SIG-M5 (cell line): ENCODE measurements at regions not wholly inside any gene's neighbourhood (a gene's known extent, or its start where the extent isn't known, plus 50 kb on each side); places are given as distances from the start of the nearest gene placed in this dataset.
"Not testable (repeated sequence)": the region's sequence is repeated elsewhere in the genome, so short reads cannot be mapped to it uniquely, and the experiment has no call there.

Experiments
- DNase-seq: peaks from one replicate; lab custom pipeline; 2025; lab: John Stamatoyannopoulos, UW

GRCh38 chr3:115204475-115204874, 57.4 kb upstream of the ZBTB20 start:
- no peak for DNase-seq

DNA sequence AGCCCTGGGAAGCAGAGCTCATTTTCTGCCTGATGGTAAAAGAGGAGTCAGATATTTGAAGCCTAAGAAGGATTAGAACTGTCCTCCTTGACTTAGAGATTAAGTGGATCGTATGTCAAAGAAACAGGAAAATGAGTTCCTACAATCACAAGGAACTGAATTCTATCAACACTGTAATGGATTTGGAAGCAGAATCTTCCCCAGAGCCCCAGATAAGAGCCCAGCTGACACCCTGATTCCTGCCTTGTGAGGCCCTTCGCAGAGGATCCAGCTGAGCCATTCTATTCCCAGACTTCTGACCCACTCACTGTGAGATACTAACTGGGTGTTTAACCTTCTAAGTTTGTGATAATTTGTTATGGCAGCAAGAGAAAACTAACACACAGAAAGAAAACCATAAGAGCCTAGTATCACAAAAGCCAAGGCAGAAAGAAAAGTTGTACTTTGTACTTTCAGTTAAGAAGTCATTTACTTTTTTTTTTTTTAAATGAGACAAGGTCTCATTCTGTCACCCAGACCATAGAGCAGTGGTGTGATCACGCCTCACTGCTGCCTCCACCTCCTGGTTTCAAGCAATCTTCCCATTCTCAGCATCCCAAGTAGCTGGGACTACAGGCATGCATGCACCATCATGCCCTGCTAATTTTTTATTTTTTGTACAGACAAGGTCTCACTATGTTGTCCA, 61.1 kb upstream of the ZBTB20 start:
- no peak for DNase-seq

- no peak for DNase-seq
Observed at GRCh38 chr3:115211810-115212492, 64.9 kb upstream of the ZBTB20 start.

DNA sequence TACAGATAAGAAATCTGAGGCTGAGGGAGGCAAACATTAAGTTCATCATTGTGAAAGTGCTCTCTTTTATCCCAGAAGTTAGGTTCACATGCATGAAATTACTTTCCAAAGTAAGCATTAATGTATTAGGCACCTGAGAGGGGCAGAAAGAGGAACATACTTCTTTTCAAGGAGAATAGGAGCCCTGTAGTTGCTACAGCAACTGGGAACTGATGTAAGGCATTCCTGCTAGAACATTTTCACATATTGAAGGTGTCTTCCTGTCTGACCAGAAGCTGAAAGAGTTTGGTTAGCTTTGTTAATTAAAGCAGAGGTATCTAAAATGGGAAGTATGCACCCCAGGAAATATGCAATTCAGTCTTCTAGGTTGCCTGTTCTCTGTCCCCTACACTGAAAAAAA, 65.5 kb upstream of the ZBTB20 start:
- no peak for DNase-seq

DNA sequence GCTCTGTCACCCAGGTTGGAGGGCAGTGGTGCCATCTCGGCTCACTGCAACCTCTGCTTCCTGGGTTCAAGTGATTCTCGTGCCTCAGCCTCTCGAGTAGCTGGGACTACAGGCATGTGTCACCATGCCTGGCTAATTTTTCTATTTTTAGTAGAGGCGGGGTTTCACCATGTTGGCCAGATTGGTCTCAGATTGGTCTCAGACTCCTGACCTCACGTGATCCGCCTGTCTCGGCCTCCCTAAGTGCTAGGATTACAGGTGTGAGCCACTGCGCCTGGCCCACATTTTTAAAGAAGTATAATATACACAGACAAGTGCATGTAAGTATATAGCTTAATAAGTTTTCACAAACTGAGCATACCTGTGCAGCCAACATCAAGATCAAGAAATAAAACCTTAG, 66.0 kb upstream of the ZBTB20 start:
- DNase-seq = not testable (repeated sequence)

DNA sequence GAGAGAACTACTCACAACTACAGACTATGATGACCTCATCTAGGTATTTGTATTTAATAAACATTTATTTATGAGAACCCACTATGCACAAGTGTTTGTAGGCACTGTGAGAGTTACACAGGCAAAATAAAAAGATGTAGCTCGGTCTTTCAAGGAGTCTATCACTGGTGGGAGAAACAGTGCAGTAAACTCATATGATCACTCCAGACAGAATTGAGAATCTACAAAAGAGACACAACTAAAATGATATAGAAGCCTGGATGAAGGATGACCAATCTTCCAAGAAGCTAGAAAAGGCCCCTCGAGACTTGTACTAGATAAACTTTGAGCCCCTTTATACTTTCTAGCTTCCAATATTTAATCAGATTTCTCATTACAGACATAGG, 70.2 kb upstream of the ZBTB20 start:
- no peak for DNase-seq

DNA sequence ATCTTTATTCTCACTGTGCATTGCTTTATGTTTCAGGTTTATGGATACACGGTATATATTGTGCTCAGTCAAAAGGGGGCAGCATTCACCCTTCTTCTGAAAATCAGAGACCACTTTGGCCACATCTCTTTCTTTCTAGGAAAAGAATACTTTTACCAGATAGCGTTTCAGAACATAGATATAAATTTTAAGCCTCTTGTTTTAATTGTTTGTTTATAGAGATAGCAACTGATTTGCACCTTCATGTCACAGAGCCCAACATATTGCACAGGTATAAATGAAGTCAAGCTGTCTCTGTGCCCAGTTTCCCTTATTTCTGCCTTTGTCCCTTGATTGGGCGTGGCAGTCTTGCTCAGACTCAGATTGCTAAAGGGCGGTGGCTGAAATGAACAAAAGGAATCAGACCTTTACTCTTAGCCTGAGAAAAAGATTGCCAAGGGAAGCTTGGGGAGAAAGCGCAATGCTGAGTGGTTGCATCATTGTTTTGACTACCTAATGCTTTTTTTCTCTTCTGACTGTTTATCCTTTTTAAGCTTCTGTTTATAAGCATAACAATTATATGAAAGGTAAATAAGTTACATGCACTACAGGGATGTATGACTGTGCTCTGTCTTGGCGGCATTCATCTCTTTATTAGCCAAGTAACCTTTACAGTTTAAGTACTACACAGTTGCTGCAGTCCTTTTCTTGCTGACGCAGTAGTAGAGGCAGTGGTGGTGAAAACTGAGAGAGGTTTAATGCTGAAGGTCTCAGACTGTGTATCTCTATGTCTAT, 70.8 kb upstream of the ZBTB20 start:
- DNase-seq = no peak

- DNase-seq = no peak
Observed at GRCh38 chr3:115218859-115219258, 71.8 kb upstream of the ZBTB20 start.

GRCh38 chr3:115224687-115225086, 77.6 kb upstream of the ZBTB20 start:
- DNase-seq = no peak

GRCh38 chr3:115226844-115227445, 79.9 kb upstream of the ZBTB20 start:
- no peak for DNase-seq

GRCh38 chr3:115227461-115227860, 80.4 kb upstream of the ZBTB20 start:
- no peak for DNase-seq

DNA sequence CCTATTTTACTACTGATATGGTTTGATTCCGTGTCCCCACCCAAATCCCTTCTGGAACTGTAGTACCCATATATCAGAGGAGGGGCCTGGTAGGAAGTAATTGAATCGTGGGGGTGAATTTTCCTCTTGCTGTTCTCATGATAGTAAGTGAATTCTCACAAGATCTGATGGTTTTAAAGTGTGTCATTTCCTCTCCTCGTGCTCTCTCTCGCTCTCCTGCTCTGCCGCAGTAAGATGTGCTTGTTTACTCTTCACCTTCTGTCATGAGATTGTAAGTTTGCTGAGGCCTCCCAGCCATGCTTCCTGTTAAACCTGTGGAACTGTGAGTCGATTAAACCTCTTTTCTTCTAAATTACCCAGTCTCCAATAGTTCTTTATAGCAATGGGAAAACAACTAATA, 81.2 kb upstream of the ZBTB20 start:
- no peak for DNase-seq

DNA sequence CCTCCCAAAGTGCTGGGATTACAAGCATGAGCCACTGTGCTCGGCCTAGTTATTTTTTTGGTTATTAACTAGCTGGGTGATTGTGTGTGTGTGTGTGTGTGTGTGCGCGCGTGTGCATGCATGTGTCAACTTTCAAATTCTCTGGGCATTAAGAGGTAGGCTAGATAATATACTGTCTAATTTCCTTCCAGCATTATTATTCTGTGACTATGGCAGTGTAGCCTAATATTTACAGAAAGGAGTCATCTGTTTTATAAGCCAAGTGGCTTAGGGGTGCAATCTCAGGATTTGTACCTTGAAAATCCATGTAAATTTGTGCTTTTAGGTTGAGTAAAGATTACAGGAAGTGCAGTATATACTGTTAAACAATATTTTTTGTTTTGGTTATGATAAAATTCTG, 85.1 kb upstream of the ZBTB20 start:
- no peak for DNase-seq

DNA sequence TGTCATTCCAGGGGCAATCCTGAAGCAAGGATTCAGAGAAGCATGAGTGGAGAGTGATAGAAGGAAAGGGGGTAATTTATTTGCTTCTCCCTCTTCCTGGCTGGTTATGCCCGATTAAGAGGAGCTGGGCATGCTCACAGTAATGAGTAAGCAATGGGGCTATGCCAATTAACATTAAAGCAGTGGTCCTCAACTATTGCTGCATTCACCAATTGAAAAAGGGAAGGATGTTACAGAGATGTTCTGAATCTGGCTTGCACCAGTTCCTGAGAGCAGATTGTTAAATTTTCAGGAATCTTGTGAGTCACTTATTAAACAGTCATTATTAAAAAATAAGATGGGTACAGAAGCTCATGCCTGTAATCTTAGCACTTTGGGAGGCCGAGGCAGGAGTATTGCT, 85.9 kb upstream of the ZBTB20 start:
- DNase-seq = no peak

DNA sequence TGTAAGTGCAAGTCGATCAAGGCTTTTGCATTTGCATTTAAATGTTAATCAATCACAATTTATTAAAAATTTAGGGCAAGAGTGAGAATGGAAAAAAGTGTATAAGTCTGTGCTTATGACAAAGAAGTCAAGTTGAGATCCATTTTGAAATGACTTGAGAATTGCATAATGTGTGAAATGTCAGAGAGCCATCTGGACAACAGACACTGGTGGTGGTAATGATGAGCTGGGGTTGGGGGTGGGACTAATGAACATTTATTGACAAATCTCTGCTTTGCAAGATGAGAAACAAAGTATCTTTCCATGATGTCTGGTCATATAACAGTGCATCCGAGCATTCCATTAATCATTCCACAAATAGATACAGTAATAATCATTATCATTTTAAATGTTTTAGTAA, 89.4 kb upstream of the ZBTB20 start:
- DNase-seq = no peak

GRCh38 chr3:115239717-115240116, 92.6 kb upstream of the ZBTB20 start:
- no peak for DNase-seq

DNA sequence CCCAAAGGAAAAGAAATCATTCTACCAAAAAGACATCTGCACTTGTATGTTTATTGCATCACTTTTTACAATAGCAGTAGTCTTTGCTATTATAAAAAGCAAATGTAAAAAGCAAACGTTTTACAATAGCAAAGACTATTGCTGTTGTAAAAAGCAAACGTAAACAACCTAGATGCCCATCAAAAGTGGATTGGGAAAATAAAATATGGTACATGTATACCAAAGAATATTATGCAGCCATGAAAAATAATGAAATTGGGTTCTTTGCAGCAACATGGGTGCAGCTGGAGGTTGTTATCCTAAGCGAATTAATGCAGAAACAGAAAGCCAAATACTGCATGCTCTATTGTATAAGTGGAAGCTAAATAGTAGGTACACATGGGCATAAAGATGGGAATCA, 97.3 kb upstream of the ZBTB20 start:
- DNase-seq = no peak

DNA sequence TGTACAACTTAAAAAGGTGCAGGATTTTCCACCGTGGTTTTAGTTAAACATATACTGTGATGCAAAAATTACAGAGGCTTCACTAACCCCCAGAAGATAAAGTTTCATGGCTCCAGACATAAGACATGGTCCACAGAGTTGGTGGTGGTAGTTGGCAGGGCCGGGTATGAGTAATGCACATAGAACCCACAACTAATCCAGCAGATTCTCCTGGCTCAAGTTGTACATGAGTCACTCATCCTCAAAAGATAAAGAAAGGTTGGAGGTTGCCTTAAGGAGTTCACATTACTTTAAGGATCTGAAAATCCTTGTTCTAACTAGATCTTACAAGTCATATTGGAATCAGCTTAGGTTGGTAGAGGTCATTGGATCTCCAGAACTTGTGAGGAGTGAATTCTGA, 98.3 kb upstream of the ZBTB20 start:
- no peak for DNase-seq

GRCh38 chr3:115245899-115246298, 98.8 kb upstream of the ZBTB20 start:
- no peak for DNase-seq

- DNase-seq = no peak
Observed at GRCh38 chr3:115246461-115247020, 99.5 kb upstream of the ZBTB20 start.

DNA sequence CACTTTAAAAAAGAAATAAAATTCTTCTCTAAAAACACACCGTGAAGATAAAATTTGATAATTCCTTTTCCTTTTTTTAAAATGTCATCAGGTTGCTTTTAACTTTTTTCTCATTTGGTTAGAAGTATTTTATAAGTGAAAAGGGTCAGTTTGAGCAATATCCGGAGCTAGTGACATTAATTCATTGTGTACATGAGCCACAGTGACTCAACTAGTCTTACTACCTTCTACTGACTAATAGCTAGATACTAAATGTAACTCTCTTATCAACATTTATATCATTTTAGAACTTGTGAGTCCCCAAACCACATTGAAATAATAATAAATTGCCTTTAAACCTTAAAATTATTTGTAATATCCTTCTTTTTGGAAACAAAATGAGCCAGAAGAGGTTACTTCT, 101.2 kb upstream of the ZBTB20 start:
- DNase-seq = no peak

DNA sequence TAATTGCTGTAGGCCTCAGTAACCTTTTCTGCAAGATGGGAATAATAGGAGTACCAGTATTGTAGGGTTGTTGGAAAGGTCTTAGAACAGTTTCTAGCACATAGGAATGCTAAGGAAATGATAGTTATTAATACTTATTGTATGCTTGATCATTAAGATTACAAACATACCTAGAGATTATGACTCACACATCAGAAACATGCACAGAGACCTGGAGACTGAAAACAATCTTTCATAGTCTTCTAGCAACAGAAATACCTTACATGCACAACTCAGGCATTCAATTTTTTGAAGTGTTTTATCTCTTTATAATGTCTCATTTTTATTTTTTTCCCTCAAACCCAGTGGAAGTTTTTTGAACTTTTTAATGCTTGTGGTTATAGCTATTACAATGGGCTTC, 104.4 kb upstream of the ZBTB20 start:
- DNase-seq = no peak

DNA sequence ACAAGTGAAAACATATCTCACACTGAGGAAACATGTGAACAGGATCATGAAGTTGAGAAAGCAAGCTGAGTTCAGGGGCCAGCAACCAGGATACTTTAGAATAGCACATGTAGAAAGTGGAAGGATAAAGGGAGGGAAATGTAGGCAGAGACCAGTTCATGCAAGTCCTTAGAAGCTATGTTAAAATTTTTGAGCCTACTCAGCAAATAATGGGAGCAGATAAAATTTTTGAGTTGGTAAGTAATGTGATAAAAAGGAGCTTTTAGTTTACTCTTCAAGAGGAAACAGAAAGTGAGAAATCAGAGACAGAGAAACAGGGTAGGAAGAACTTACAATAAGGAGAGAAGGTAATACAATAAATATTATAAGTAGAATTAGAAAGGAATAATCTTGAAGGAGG, 105.6 kb upstream of the ZBTB20 start:
- DNase-seq = no peak
